ENCODE measurements at regions not wholly inside any gene's neighbourhood (a gene's known extent, or its start where the extent isn't known, plus 50 kb on each side); places are given as distances from the start of the nearest gene placed in this dataset.

DNA sequence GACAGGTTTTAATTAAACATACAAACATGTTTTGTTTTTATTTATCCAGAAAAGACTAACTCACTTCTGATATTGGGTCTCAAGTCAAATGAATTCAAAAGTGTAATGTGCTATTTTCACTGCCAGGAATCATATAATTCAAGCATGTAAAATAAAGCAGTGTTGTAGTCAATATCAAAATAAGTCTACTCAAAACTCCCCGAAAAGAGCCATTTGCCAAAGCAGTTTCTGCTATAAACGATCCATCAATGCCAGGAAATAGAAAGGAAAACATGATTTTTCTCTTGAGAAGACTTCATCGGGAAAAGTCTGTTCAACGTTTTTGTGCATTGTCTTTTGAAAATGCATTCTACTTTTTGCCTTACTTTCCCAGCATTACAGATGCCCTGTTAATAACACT lies 633.3 kb downstream of the FAT4 start:
- intact Hi-C loops (cut with DNase I): no loop called here
- Histone ChIP-seq H3K4me1 (no peaks in the 10 kb centered on the region), H3K9me3 (no peaks in the 10 kb centered on the region), H3K27me3 (no peaks in the 10 kb centered on the region), H3K27ac (no peak overlapping the region), H3K4me3 (no peak overlapping the region), H3K36me3 (no peaks in the 10 kb centered on the region)
- no peak for DNase-seq
- TF ChIP-seq POLR2A (IDR thresholded peaks at IDR 0.05): no peak
- no peak for TF ChIP-seq POLR2AphosphoS5 (IDR thresholded peaks at IDR 0.05)
- TF ChIP-seq, protein P1, sequence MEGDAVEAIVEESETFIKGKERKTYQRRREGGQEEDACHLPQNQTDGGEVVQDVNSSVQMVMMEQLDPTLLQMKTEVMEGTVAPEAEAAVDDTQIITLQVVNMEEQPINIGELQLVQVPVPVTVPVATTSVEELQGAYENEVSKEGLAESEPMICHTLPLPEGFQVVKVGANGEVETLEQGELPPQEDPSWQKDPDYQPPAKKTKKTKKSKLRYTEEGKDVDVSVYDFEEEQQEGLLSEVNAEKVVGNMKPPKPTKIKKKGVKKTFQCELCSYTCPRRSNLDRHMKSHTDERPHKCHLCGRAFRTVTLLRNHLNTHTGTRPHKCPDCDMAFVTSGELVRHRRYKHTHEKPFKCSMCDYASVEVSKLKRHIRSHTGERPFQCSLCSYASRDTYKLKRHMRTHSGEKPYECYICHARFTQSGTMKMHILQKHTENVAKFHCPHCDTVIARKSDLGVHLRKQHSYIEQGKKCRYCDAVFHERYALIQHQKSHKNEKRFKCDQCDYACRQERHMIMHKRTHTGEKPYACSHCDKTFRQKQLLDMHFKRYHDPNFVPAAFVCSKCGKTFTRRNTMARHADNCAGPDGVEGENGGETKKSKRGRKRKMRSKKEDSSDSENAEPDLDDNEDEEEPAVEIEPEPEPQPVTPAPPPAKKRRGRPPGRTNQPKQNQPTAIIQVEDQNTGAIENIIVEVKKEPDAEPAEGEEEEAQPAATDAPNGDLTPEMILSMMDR (IDR thresholded peaks at IDR 0.05): no peak
- no peak for TF ChIP-seq EP300 (IDR thresholded peaks at IDR 0.05)
- WGBS, 2 donors: 71 to 78% methylated on average over 4 of the region's 4 CpGs

DNA sequence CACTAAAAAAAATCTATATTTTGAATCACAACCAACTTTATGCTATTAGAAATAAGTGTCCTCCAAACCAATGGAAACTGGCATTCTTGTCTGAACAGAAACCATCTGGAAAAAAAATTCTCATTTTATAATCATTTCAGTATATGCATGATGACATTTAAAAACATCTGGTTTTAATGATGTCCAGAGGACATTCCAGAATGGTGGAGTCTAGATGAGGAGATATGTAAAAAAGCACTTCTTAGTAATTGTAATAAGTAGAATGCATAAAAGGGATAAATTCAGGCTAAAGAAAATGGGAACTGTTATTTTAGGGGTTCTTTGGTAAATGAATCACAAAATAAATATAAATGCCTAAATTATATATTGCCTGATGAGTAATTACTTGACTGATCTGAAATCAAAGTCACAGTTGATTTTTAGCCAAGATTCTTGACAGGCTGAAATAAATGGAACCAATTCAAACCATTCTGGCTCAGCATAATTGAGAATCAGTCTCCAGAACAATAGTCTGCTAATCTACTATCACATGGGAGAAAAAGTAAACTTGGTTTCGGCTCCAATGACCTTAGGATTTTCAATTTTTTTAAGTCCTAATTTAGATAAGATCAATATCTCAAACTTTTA lies 636.6 kb downstream of the FAT4 start:
- no peak overlapping the region for H3K4me3 ChIP-seq
- WGBS, 2 donors: 69 to 70% methylated on average over 1 of the region's 1 CpG
- no peaks in the 10 kb centered on the region for H3K4me1 ChIP-seq
- no peak for TF ChIP-seq EP300 (IDR thresholded peaks at IDR 0.05)
- TF ChIP-seq POLR2AphosphoS5 (IDR thresholded peaks at IDR 0.05): no peak
- no peak for TF ChIP-seq POLR2A (IDR thresholded peaks at IDR 0.05)
- TF ChIP-seq, protein P1 (IDR thresholded peaks at IDR 0.05): no peak
- DNase-seq: no peak
- H3K27ac ChIP-seq: no peak overlapping the region
- no peaks in the 10 kb centered on the region for H3K36me3 ChIP-seq
- H3K27me3 ChIP-seq: no peaks in the 10 kb centered on the region
- intact Hi-C loops (cut with DNase I): no loop called here
- no peaks in the 10 kb centered on the region for H3K9me3 ChIP-seq

DNA sequence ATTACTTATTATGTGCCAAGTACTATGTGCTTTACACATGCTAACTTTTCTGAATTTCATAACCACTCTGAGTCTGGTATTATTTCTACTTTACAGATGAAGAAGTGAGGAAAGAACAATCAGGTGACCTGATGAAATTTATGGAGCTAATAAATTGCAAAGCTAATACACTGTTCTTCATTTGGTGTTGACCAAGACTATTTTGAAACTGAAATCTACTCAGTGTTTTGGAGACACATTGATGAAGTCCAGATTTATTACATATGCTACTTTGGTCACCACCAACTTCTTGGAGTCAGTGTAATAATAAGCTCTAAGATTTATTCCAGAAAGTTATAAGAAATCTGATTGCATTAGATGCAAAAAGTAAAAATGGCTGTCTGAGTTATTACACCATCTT lies 637.9 kb downstream of the FAT4 start:
- H3K27me3 ChIP-seq: no peaks in the 10 kb centered on the region
- no peaks in the 10 kb centered on the region for H3K36me3 ChIP-seq
- no peak overlapping the region for H3K4me3 ChIP-seq
- no peaks in the 10 kb centered on the region for H3K9me3 ChIP-seq
- no peak overlapping the region for H3K27ac ChIP-seq
- no peaks in the 10 kb centered on the region for H3K4me1 ChIP-seq
- DNase-seq: no peak
- TF ChIP-seq EP300 (IDR thresholded peaks at IDR 0.05) (no peak), POLR2AphosphoS5 (IDR thresholded peaks at IDR 0.05) (no peak), POLR2A (IDR thresholded peaks at IDR 0.05) (no peak)
- TF ChIP-seq, protein P1 (IDR thresholded peaks at IDR 0.05): no peak
- intact Hi-C loops (cut with DNase I): no loop called here

DNA sequence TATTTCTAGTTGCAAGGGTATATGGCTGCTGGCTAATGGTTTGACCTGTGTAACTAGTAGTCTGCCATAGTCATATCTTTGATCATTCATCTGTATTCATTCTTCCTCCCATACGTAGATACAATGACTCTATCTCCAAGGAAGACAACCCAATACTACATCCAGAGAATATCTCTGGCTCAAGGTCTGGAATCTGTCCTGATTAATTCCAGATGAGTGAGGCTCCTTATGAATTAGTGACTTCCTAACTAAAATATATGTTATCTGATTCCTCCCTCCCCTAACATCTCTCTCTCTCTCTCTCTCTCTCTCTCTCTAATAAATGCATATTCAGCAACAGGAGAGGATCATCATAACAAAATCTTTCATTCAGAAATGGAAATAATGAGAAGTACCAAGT lies 641.5 kb downstream of the FAT4 start:
- TF ChIP-seq POLR2A (IDR thresholded peaks at IDR 0.05): no peak
- TF ChIP-seq, protein P1 (IDR thresholded peaks at IDR 0.05): no peak
- no peak for TF ChIP-seq POLR2AphosphoS5 (IDR thresholded peaks at IDR 0.05)
- TF ChIP-seq EP300 (IDR thresholded peaks at IDR 0.05): no peak
- Histone ChIP-seq H3K27ac (no peak overlapping the region), H3K9me3 (no peaks in the 10 kb centered on the region), H3K4me1 (peaks cover 0 to 5% (median 0%) of the 10 kb centered on the region in 4 donors), H3K27me3 (no peaks in the 10 kb centered on the region), H3K36me3 (no peaks in the 10 kb centered on the region), H3K4me3 (no peak overlapping the region)
- DNase-seq: no peak
- 87 to 88% methylated on average over 1 of the region's 1 CpG for WGBS, 2 donors
- intact Hi-C loops (cut with DNase I): no loop called here

DNA sequence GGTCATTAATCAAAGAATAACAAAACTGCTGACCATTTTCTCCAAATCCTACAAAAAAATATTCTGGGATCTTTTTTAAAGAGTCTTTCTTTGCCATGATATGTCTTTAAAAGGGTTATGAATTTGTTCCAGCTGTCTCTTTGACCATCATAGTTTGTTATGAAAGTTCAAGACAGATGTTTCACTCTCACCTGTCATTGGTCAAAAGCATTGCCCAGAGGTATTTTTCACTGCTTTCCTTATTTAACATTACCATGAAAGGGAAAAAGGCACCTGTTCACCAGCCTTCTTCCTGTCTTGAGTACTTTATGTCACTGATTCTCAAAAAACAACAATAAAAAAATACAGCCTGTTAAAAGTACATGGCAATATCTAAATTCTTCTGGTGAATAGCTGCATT lies 643.8 kb downstream of the FAT4 start:
- H3K4me3 ChIP-seq: no peak overlapping the region
- H3K4me1 ChIP-seq: peaks cover 0 to 5% (median 0%) of the 10 kb centered on the region in 4 donors
- no peaks in the 10 kb centered on the region for H3K27me3 ChIP-seq
- H3K36me3 ChIP-seq: no peaks in the 10 kb centered on the region
- TF ChIP-seq EP300 (IDR thresholded peaks at IDR 0.05) (no peak), POLR2AphosphoS5 (IDR thresholded peaks at IDR 0.05) (no peak), POLR2A (IDR thresholded peaks at IDR 0.05) (no peak)
- TF ChIP-seq, protein P1 (IDR thresholded peaks at IDR 0.05): no peak
- intact Hi-C loops (cut with DNase I): no loop called here
- no peak for DNase-seq
- no peak overlapping the region for H3K27ac ChIP-seq
- H3K9me3 ChIP-seq: no peaks in the 10 kb centered on the region
